GM12873 (cell line): ENCODE measurements at regions not wholly inside any gene's neighbourhood (a gene's known extent, or its start where the extent isn't known, plus 50 kb on each side); places are given as distances from the start of the nearest gene placed in this dataset.
A peak's percentile ranks its signal among the peaks of the same experiment; 100 is the strongest.

Source experiments
- CTCF ChIP-seq: IDR thresholded peaks from 2 replicates; pipeline ENCODE4 v1.5.1; 2012; ENCODE audit warnings: low read depth, mild to moderate bottlenecking, moderate library complexity, low read length, control low read depth; ENCODE audit not compliant: insufficient read depth; ENCODE audit errors: missing control alignments

GRCh38 chr7:16982640-16983350 is 101.0 kb upstream of the AGR3 start:
- peak; percentile 83 for TF ChIP-seq CTCF

GRCh38 chr7:16984375-16984774 is 102.6 kb upstream of the AGR3 start:
- no peak for TF ChIP-seq CTCF

- no peak for TF ChIP-seq CTCF
Observed at GRCh38 chr7:16985621-16986020, 103.8 kb upstream of the AGR3 start.

GRCh38 chr7:16986755-16987154 is 105.0 kb upstream of the AGR3 start:
- TF ChIP-seq CTCF: no peak

- TF ChIP-seq CTCF: no peak
Observed at GRCh38 chr7:16989811-16990413, 108.1 kb upstream of the AGR3 start.

- TF ChIP-seq CTCF: no peak
Observed at GRCh38 chr7:16991551-16991950, 109.8 kb upstream of the AGR3 start.

- TF ChIP-seq CTCF: no peak
Observed at GRCh38 chr7:16993543-16993942, 111.8 kb upstream of the AGR3 start.
